HG03432 (cell line): ENCODE measurements at regions not wholly inside any gene's neighbourhood (a gene's known extent, or its start where the extent isn't known, plus 50 kb on each side); places are given as distances from the start of the nearest gene placed in this dataset.

Source experiments
- ATAC-seq: cut with Tn5 transposase; IDR thresholded peaks from one replicate; pipeline ENCODE4 v1.9.1; 2021; ENCODE audit warnings: mild to moderate bottlenecking, moderate library complexity; ENCODE audit not compliant: unreplicated experiment

DNA sequence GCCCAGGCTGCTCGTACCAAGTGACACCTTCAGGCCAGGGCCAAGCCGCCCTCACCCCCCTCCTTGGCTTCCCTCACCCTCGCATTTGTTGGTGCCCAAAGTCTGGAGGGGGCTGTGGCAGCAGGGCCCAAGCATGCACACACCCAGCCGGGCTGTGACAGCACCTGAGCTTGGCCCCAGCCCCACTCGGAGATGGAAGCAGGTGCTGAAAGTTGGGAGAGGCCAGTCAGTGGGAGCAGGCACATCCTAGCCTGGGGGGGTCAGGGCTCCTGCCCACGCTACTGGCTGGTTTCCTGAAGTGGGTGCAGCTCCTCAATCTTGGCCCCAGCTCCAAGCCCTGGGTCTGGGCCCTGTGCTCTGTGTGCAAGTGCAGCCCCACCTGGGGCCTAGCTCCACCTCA lies 228.0 kb downstream of the RDH14 start:
- no peak for ATAC-seq

DNA sequence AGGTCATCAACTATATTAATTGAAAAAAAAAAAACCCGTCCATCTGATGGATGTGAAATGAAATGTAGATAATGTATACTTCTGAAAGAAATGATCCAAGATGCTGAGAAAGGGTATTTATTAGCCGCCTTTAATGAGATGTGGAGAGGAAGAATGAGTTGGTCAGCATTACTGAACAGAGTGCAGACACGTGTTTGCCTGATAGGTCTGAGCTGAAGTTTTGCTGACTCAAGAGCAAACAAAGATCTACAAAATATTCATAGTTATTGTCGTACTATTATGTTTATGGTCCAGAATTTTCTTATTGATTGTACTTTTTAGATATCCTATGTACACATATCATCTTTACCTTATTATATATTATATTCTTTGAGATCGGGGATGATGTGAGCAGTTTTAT lies 235.3 kb downstream of the RDH14 start:
- no peak for ATAC-seq

DNA sequence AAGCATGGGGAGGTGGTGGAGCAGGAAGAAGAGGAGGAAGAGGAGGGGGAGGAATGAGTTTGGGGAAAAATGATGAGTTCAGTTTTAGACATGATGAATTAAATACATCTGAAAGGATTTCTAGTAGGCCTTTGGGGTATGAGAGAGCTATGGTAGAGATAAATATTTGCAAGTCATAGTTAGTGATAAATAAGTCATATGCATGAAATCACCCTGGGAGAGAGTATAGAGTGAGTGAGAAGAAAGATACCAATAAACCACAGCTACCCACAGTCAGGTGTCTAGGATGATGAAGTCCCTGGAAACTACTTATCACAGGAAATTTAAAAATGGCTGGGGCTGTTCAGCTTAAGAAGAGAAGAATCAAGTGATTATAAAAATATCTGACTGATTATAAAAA lies 240.5 kb downstream of the RDH14 start:
- ATAC-seq = no peak

DNA sequence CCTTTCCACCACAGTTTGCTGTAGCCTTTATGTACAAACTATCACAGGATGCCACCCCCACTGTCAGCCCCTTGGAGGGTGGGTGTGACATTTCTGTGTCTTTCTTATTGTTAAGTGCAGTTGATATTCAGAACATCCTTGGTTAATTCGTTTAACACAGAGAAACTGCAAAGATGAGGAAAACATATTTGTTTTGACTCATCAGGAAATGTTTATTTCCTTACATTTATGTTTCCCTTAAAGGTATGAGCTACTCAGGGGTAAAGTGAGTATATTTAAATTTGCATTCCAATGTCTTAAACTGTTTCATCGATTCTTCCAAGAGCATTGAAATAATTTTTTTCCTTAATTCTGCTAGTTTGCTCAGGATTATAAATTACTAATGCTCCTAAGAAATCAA lies 243.4 kb downstream of the RDH14 start:
- ATAC-seq = no peak

DNA sequence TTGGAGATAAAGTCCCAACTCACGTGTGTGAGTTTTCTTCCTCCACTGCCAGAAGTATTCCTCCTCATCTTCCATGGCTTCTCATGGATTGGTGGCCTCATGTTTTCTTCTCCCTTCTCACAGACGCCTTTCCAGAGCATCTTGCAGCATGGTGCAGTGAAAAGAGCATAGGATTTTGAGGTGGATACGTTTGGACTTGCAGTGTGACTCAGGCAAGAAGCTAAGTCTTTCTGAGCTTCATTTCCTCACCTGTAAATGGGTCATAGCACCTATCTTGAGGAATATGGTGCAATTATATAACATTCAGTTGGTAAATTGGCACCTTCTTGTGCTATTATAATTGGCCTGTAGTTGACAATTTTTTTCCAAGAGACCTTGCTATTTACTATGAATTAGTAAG lies 247.6 kb downstream of the RDH14 start:
- ATAC-seq = no peak

DNA sequence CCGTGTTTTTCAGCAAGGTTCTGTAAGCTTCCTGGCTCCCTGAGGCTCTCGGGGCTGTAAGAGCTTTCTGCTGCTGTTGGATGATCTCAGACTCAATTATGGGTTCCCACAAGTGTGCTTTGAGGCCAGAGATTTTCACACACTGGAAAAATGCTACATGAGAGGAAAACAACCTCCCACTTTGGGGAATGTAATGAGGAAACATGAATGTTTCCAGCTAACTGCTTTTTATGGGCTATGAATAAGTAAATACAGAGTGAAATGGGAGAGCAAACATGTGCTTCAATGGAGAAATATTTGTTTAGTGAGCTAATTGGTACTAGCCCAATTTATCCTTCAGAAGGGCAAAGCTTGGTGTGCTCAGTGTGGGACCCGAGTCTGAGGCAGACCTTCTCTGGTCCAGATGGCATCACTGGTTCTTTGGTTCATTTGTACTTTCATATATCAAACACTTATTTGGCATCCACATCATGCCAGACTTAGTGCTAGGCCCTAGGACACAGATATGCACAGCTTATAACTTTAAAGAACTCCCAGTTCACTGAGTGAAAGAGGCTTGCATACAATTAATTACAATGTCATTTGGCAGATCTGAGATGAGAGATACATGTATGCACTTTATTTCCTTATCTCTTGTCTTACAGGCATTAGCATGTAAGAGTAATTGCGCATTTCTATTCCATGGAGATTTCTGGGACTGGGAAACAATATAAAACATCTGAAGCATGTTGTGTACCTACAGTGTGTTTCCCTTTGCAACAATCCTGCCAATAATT lies 248.8 kb downstream of the RDH14 start:
- ATAC-seq = no peak

DNA sequence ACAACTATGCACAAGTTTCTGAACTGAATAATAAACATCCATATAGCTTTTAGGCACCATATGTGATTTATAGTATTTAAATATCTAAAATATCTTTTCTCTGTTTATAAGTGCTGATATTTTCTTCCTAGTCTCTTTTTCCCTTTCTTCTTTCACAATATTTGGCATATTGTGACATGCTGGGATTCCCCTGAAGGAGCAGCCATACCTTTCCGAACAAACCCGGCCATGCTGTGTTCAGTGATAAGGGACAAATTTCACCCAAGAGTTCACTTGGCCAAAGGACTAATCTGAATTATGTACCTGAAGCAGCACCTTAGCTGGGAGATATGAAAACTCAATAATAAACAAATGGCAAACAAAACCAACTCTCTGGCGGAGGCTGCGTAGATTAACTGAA lies 250.8 kb downstream of the RDH14 start:
- no peak for ATAC-seq

DNA sequence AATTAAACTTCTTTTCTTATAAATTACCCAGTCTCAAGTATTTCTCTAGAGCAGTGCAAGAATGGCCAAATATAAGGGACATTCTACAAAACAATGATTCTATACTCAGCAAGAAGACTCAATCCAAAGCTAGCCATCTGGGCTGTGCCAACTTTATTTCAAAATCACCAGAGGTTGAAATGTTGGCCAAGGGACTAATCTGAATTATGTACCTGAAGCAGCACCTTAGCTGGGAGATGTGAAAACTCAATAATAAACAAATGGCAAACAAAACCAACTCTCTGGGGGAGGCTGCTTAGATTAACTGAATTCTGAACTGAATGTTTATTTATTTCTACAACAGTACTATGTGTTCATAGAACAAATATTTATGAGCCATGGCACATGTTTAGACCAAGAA lies 251.3 kb downstream of the RDH14 start:
- no peak for ATAC-seq

DNA sequence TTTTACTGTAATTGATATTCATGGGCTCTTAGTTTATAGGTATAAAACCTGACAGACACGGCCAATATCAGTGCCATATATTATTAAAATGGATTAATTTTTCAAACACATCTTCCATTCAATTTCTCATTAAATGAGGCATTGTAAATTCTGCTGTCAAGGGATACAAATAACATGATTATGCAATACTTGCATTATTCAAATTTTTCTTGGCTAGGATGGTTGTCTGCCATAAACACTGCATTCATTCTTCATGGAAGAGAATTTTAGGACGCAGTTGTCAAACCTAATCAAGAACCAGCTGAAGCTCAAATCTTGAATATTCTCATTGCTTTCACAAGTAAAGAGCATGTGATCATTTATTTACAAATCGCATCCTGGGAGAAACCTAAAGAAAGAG lies 255.6 kb downstream of the RDH14 start:
- ATAC-seq = no peak

DNA sequence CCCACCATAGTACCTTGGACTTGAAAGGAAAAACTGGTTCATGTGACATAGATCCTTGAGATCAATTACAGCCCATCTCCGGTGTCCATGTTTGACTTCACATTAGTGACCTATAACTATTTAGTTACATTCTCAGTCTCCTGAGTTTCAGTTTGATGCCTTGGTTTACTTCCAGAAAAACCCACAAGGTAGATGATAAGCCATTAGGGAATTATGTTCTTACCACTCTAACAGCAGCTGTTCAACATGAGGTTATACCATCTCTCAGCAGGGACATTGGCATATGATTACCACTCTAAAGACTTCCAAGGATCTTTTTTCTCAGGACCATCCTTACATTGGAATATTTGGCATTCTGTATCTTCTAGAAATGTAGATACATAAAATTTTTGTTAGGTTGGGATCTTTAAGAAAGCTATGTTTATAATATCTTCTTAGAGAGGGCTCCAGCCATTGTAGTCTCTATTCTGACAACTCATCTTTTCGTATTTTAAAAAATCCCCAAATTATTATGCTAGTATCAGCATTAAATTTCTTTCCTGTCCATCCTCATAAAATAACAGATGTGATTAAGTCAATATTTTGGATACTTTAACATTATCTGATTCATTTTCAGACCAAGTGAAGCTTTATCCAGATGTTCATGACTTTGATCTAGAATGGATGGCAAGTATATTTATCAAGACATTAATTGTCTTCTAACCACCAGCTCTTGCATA lies 258.9 kb downstream of the RDH14 start:
- no peak for ATAC-seq

DNA sequence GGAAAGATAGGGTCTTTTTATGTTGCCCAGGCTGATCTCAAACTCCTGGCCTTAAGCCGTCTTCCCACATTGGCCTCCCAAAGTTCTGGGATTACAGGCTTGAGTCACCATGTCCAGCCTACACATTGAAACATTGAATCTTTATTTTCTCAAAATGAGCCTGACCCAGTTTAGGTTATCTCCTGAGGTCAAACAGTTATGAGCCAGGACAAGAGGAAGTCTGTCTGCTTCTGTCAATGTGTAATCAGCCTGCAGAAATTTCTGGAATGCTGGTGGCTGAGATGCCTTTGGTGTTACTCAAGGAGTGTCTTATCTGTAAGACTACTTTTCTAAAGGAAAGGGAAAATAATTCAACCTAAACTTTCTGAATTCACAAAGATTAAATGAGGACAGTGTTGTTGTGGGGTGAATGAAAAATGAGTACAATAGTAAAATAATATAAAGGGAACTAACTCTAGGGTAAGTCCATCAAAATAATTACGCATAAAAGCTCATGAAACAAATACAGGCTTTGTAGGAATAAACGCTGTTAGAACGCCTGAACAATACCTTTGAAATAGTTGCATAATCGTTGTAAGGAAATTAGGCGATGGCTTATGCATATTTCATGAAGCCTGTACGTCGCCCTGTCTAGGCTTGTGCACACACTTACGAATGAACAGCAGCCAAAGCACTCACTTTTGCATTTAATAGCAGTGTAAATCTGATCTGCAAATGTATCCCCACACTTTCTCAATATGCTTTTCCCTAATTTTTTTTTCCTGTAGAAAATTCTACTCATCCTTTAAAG lies 260.8 kb downstream of the RDH14 start:
- ATAC-seq = no peak

DNA sequence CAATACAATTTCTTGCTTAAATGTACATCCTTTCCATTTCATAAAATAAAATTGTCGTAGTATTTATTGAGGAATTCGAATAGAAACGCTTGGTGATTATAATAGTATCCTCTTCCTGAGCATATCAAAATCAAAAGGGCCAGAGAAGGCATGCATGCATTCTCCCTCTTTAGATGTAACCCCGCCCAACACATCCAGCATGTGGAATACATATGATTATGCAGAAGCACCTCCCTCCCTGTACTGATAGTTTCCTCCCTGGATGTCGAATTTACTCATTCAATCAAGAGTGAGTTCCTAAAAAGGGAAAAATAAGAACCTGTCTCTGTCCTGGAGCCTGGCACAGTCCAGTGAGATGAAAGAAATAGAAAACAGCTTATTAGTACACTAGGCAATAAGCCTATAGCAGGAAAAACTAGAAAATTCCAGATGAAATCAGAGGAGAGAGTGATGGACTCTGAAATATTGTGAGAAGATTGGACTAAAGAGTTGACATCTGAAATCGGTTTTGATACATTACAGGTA lies 262.9 kb downstream of the RDH14 start:
- no peak for ATAC-seq

DNA sequence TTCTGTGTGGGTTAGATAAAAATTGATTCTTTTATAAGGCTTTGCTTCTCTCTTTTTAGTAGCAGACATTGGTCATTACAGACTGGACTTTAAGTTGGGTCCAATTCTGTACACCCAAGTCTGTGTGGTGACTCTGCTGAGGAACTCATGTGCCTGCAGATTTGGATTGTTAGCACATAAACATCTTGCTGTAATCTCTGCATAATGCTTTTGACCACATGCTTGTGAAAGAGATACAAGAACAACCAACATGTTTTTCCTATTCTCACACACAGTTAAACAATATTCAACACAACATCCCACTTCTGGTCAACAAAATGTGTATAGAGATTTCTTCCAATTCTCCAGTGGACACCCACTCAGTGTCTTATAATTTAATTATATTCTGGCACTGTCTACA lies 270.1 kb downstream of the RDH14 start:
- ATAC-seq = no peak

DNA sequence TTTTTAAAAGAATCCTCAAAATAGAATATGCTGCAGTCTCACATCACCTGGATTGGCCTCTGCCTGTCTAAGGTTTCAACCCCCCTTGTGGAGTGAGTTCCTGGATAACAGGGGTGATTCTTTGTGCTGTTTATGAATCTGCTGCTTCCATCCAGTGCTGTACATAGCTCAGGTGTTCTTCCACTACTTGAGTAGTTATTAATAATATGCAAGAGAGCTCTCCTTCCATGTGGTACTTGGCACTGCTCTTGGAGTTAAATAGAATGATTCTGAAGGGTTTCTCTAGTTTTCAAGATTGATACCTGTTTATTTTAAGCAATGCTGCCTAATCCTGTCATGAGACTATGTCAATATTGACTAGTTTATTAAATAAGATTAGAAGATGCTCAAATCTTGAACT lies 273.6 kb downstream of the RDH14 start:
- ATAC-seq = no peak

DNA sequence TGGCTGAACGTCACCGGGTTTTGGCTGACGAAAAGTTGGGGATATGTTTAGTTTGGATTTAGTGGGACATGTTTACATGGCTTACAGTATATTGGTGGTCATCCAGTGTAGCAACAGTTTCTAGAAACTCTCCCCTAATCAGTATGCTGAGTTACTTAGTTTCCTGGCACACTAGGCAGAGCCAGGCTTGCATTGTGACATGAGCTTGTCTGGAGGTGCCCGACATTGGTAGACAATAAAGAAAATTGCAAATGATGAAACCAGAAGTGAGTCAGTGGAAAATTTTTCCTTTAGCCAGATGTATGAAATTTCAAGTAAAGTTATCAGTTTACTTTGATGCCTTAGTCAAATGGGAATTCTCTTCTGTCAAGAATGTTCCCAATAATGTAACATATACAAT lies 276.1 kb downstream of the RDH14 start:
- no peak for ATAC-seq

DNA sequence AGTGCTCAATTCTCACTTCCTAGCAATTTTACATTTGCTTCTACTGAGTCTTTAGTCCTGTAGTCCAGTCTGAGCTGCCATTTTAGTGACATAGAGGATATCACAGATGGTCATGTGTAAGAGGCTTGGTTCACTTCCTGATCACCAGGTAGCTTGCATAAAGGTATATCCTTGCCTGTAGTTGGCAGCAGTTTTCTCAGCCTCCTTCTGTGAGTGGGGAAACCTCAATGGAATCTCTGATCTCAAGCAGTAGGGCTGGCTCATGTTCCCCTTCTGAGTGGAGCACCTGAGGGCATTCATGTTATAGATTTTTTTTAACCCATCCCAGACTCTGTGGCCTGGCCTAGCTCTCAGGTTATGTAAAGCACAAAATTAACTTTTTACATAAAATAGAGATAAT lies 278.4 kb downstream of the RDH14 start:
- ATAC-seq = no peak

DNA sequence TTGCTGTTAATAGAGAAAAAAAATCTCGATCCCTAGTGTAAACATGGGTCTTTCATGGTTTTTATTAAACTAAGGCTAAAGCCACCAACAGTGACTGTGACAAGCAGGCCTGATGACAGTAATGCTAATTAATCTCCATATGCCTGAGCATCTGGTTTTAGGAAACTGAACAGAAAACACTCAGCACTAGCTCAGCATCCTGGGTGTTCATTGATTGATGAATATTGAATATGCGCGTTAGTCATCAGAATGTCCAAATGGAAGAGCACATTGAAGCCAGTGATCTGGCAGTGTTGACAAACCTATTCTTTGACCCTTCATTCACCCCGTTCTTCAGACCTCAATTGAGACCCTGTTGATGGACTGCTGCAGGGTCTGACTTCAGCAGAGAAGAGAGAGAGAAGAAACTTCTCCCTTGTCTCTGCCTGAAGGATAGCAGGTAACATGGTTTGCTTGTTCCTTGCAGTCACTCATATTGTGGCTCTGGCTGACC lies 283.8 kb downstream of the RDH14 start:
- no peak for ATAC-seq

DNA sequence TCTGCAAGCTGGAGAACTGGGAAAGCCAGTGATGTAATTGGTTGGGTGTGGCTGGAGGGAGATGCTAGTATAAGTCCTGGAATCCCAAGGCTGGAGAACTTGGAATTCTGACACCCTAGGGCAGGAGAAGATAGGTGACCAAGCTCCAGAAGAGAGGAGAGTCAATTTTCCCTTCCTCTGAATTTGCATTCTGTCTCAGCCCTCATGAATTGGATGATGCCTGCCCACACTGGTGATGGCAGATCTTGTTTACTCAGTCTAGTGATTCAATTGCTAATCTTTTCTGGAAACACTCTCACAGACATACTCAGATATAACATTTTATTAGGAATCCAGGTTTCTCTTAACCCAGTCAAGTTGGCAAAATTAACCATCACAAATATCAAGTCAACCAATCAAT lies 287.2 kb downstream of the RDH14 start:
- ATAC-seq = no peak

DNA sequence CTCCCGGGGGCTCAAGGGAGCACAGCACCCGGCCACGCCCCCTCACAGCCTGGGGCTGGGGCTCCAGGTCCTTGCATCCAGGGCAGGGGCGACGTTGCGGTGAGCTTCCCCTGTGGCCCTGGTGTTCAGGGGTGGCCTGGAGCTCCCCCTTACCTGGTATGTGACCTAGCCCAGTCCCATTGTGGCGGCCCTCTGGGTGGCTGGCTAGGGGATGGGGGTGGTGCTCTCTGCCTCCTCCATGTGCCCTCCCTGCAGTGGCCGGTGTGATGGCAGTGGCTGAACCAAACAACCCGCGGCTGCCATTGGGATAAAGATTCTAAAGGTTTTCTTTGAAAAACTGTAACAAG lies 288.3 kb downstream of the RDH14 start:
- ATAC-seq = no peak

DNA sequence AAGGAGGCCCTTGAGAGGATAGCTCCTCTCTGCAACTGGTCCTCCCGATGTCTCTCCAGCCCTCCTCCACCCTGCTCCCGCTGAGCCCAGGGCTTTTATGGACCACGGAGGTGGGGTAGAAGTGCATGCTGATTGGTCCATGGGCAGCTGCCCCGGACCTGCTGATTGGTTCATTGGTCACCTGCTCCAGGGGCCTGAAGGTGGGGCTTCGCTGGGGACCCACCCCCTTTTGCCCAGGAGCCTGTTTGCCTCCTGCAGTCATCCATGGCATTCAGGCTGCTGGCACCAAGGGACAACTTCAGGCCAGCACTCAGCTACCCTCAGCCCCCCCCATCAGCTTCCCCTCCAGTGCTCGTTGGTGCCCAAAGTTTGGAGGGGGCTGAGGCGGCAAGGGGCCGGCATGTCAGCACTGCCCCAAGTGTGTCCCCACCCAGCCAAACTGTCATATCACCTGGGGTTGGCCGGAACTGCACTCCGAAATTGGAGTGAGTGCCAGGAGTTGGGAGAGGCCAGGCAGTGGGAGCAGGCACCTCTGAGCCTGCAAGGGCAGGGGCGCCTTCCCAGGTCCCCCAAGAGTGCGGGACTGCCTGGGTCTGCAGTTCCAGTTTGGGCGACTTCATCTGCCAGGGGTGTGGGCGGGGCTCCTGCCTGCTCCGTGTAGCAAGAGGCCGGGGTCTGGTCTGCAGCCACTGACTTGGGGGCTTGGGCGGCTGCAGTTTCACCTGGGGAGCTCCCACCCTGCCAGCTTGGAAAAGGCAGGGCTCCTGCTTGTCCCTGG lies 288.9 kb downstream of the RDH14 start:
- no peak for ATAC-seq

DNA sequence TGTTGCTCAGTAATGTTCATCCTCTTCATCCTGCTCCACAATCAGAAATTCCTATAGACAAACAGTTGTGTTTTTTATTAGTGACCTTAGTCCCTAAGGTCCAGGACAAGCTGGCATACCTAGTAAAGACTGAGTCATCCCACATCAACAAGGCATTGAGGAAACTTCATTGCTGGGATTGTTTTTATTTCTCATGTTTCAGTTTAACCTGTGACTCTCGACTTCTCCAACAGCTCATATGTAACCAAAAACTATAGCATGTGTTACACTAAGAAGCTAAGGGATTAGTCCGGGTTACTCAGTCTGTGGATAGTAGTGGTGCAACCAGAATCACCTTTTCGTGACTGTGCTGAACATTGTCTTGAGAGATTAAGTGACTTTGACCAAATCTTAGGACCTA lies 292.1 kb downstream of the RDH14 start:
- ATAC-seq = no peak
